Activated T-helper 17 cell treated with anti-CD3 and anti-CD28 coated beads, Interleukin-2, amount 50 U/mL, for 72 hours (primary cell): ENCODE measurements at regions not wholly inside any gene's neighbourhood (a gene's known extent, or its start where the extent isn't known, plus 50 kb on each side); places are given as distances from the start of the nearest gene placed in this dataset.

Experiments used
- ATAC-seq: fragments of 150-1000 bp; cut with Tn5 transposase; replicated peaks from 2 replicates; pipeline ENCODE4 v1.10.0; 2021; ENCODE audit warnings: mild to moderate bottlenecking, moderate library complexity
- H3K27ac Mint-ChIP-seq: one replicate; pipeline ENCODE4 v1.8.0; 2022; ENCODE audit warnings: mixed read lengths
- H3K27me3 Mint-ChIP-seq: one replicate; pipeline ENCODE4 v1.8.0; 2022; ENCODE audit warnings: mixed read lengths
- H3K36me3 Mint-ChIP-seq: one replicate; pipeline ENCODE4 v1.8.0; 2022; ENCODE audit warnings: low read depth, mild to moderate bottlenecking, mixed read lengths
- H3K4me1 Mint-ChIP-seq: one replicate; pipeline ENCODE4 v1.8.0; 2022; ENCODE audit warnings: mixed read lengths
- H3K4me3 Mint-ChIP-seq: one replicate; pipeline ENCODE4 v1.8.0; 2022; ENCODE audit warnings: mild to moderate bottlenecking, mixed read lengths
- H3K9me3 Mint-ChIP-seq: one replicate; pipeline ENCODE4 v1.8.0; 2022; ENCODE audit warnings: mixed read lengths

DNA sequence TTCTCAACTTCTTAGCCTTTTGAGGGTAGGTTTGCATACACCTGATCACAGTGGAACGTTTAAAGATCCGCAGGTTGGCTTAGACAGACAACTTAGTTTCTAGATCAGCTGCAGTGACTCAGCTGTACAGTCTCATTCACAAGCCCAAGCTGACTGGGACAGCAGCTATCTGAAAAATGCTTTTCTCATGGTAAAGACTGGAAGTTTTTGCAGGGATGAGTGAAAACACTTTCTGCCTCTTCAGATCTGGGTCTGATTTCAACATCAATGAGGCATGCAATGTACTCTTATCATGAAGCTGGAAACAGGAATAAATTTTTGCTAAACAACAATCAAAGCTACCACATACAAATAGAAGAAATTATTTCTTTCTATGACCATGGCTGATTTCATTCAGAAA is 61.1 kb upstream of the PTBP2 start:
- H3K27me3 Mint-ChIP-seq: no peaks in the 10 kb centered on the region
- peaks cover 5% of the 10 kb centered on the region for H3K9me3 Mint-ChIP-seq
- H3K36me3 Mint-ChIP-seq: no peaks in the 10 kb centered on the region
- H3K4me1 Mint-ChIP-seq: no peaks in the 10 kb centered on the region
- no peak overlapping the region for H3K4me3 Mint-ChIP-seq
- no peak overlapping the region for H3K27ac Mint-ChIP-seq
- ATAC-seq: no peak
